NB4 (cell line): ENCODE measurements at regions not wholly inside any gene's neighbourhood (a gene's known extent, or its start where the extent isn't known, plus 50 kb on each side); places are given as distances from the start of the nearest gene placed in this dataset.

Experiments
- CTCF ChIP-seq: IDR thresholded peaks from one replicate; pipeline ENCODE4 v1.5.1; 2012; ENCODE audit warnings: low read depth, low read length
- MAX ChIP-seq: IDR thresholded peaks from 2 replicates; pipeline ENCODE4 v1.6.1; 2011; ENCODE audit warnings: low read depth, low read length
- MYC ChIP-seq: IDR thresholded peaks from 2 replicates; pipeline ENCODE4 v1.6.1; 2011; ENCODE audit warnings: low read depth, low read length
- POLR2A ChIP-seq: IDR thresholded peaks from 2 replicates; pipeline ENCODE4 v1.6.1; 2011; ENCODE audit warnings: mild to moderate bottlenecking; ENCODE audit not compliant: insufficient read length; ENCODE audit errors: extremely low read depth

GRCh38 chr4:126664839-126665238 lies 967.9 kb upstream of the INTU start:
- TF ChIP-seq CTCF = no peak
- TF ChIP-seq MYC = no peak
- TF ChIP-seq POLR2A = no peak
- TF ChIP-seq MAX = no peak
